Left lung (tissue), 4 donors: ENCODE measurements at regions not wholly inside any gene's neighbourhood (a gene's known extent, or its start where the extent isn't known, plus 50 kb on each side); places are given as distances from the start of the nearest gene placed in this dataset.

ENCODE experiments used
- ATAC-seq: fragments of 200-7000 bp; cut with Tn5 transposase; one replicate; pipeline ENCODE4 v1.9.1; 2020; ENCODE audit warnings: moderate library complexity
- DNase-seq, 4 donors: peaks; one replicate each; pipeline ENCODE4 v3.0.0-alpha.2; 2013 to 2020
- H3K27ac ChIP-seq, 2 donors: fragments of 200-600 bp; sonication (generic) in 1 of 2; one replicate each; pipeline versions ENCODE4 v1.5.0 to v1.8.0; 2020 to 2021
- H3K27me3 ChIP-seq, 2 donors: fragments of 200-600 bp; sonication (generic) in 1 of 2; one replicate each; pipeline versions ENCODE4 v1.5.0 to v1.8.0; 2020 to 2021
- H3K36me3 ChIP-seq, 2 donors: fragments of 200-600 bp; sonication (generic) in 1 of 2; one replicate each; pipeline versions ENCODE4 v1.5.0 to v1.8.0; 2020 to 2021
- H3K4me1 ChIP-seq, 2 donors: fragments of 200-600 bp; one replicate each; pipeline ENCODE4 v1.8.0; 2021
- H3K4me3 ChIP-seq, 2 donors: fragments of 200-600 bp; sonication (generic) in 1 of 2; one replicate each; pipeline versions ENCODE4 v1.5.0 to v1.8.0; 2020 to 2021; ENCODE audit warnings: mild to moderate bottlenecking in 1 of 2
- H3K9me3 ChIP-seq, 2 donors: fragments of 200-600 bp; sonication (generic) in 1 of 2; one replicate each; pipeline versions ENCODE4 v1.5.0 to v1.8.0; 2020 to 2021
- CTCF ChIP-seq, 2 donors: fragments of 200-600 bp; sonication (generic) in 1 of 2; IDR thresholded peaks; one replicate each; pipeline versions ENCODE4 v1.5.0 to v1.8.0; 2021; ENCODE audit warnings: antibody characterized with exemption in 2 of 2
- intact Hi-C, 2 donors: fragments of 100-400 bp; cut with DNase I; formaldehyde crosslinking; loops; one replicate each; pipeline versions ENCODE4 v1.11.2 to v1.14.2; 2022
- donor health status: DM: no; HTN: yes; CAD: no.
- donor health status: DM: no; HTN: no; CAD: no.

DNA sequence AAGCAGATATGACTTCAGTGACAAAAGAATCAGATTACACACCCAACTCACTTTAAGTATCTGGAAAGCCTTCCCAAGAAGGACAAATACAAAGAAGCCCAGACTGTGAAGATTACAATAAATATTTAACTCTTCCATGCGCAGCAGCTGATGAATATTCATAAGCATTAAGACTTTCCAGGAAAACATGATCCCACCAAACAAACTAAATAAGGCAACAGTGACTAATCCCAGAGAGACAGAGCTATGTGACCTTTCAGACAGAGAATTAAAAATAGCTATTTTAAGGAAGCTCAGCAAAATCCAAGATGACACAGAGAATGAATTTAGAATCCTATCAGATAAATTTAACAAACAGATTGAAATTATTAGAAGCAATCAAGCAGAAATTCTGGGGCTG, 108.2 kb upstream of the UBE2E3 start:
- no peak overlapping the region for H3K4me3 ChIP-seq
- H3K27ac ChIP-seq, result no peak overlapping the region
- H3K27me3 ChIP-seq, result no peaks in the 10 kb centered on the region
- H3K9me3 ChIP-seq, result no peaks in the 10 kb centered on the region
- DNase-seq, result no peak
- H3K36me3 ChIP-seq, result no peaks in the 10 kb centered on the region
- intact Hi-C loops, result no loop called here
- no peak for ATAC-seq
- TF ChIP-seq CTCF (IDR thresholded peaks at IDR 0.05), result no peak
- no peaks in the 10 kb centered on the region for H3K4me1 ChIP-seq

DNA sequence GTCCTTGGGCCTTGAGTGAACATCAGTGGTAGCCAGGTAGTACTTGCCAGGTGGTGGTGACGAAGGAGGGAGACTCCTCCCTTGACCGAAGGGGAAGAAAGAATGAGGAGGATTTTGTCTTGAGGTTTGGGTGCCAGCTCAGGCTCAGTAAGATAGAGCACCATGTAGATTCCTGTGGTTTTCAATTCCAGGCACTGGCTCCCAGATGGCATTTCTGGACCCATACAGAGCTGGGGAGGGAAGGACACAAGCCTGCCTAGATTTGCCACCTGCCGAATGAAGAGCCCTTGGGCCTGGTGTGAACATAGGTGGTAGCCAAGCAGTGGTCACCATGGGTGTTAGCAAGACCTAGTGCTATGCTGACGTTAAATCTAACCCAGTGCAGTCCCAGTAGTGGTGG, 108.8 kb upstream of the UBE2E3 start:
- DNase-seq, result no peak
- no peak overlapping the region for H3K4me3 ChIP-seq
- ATAC-seq, result no peak
- H3K4me1 ChIP-seq, result no peaks in the 10 kb centered on the region
- intact Hi-C loops, result no loop called here
- no peak overlapping the region for H3K27ac ChIP-seq
- H3K27me3 ChIP-seq, result no peaks in the 10 kb centered on the region
- no peak for TF ChIP-seq CTCF (IDR thresholded peaks at IDR 0.05)
- H3K9me3 ChIP-seq, result no peaks in the 10 kb centered on the region
- H3K36me3 ChIP-seq, result no peaks in the 10 kb centered on the region

GRCh38 chr2:180849851-180850250, 130.6 kb upstream of the UBE2E3 start:
- H3K9me3 ChIP-seq, result no peaks in the 10 kb centered on the region
- intact Hi-C loops, result no loop called here
- no peak for TF ChIP-seq CTCF (IDR thresholded peaks at IDR 0.05)
- ATAC-seq (no peak), DNase-seq (no peak)
- no peaks in the 10 kb centered on the region for H3K4me1 ChIP-seq
- no peaks in the 10 kb centered on the region for H3K27me3 ChIP-seq
- no peak overlapping the region for H3K4me3 ChIP-seq
- no peak overlapping the region for H3K27ac ChIP-seq
- no peaks in the 10 kb centered on the region for H3K36me3 ChIP-seq

- TF ChIP-seq CTCF (IDR thresholded peaks at IDR 0.05), result no peak
- ATAC-seq (no peak), DNase-seq (no peak)
- Histone ChIP-seq H3K36me3 (no peaks in the 10 kb centered on the region), H3K27me3 (no peaks in the 10 kb centered on the region), H3K9me3 (no peaks in the 10 kb centered on the region), H3K4me1 (no peaks in the 10 kb centered on the region), H3K4me3 (no peak overlapping the region), H3K27ac (no peak overlapping the region)
- intact Hi-C loops, result no loop called here
Measured at GRCh38 chr2:180848393-180848792, 132.0 kb upstream of the UBE2E3 start.

DNA sequence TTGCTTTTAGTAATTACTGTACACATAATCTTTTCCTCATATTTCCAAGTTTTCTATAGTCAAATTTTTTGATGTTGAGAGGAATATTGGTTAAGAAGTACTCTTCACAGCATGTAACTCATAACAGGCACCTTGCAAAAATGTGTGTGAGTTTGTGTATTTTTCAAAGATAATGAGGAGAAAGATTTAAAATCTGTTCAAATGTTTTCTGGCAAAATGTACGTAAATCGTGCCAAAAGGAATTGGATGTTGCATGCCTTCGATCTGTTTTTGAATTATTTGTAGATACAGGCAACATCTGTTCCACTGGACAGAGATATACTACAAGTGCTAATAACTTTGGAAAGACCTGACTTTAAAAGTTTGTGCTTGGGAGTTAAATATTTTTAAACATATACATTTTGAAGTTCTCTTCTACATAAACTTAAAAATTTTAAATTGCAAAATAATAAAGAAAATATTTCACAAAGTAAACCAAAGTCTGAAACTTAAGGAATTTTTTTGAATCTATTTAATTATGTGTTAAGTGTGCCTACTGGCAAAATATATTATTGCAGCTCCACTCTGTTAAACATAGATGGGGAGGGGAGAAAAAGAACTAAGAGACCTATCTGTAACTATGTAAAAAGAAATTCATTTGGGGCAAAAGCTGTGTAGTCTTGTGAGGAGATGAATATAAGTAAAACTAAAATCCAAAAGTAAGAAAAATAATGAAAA, 133.5 kb upstream of the UBE2E3 start:
- Histone ChIP-seq H3K36me3 (no peaks in the 10 kb centered on the region), H3K4me3 (no peak overlapping the region), H3K4me1 (no peaks in the 10 kb centered on the region), H3K27ac (no peak overlapping the region), H3K9me3 (no peaks in the 10 kb centered on the region), H3K27me3 (no peaks in the 10 kb centered on the region)
- intact Hi-C loops, result no loop called here
- DNase-seq (peak in 2 of 4 donors; percentile 41 to 43), ATAC-seq (no peak)
- no peak for TF ChIP-seq CTCF (IDR thresholded peaks at IDR 0.05)
